Erythroblast (primary cell): ENCODE measurements at regions not wholly inside any gene's neighbourhood (a gene's known extent, or its start where the extent isn't known, plus 50 kb on each side); places are given as distances from the start of the nearest gene placed in this dataset.

Experiments
- GATA1 ChIP-seq: IDR thresholded peaks from 2 replicates; pipeline ENCODE4 v1.6.1; 2011; ENCODE audit warnings: low read depth, mild to moderate bottlenecking, control low read depth, low read length, moderate library complexity
- POLR2A ChIP-seq: IDR thresholded peaks from 2 replicates; pipeline ENCODE4 v1.6.1; 2011; ENCODE audit warnings: mild to moderate bottlenecking, low read length

DNA sequence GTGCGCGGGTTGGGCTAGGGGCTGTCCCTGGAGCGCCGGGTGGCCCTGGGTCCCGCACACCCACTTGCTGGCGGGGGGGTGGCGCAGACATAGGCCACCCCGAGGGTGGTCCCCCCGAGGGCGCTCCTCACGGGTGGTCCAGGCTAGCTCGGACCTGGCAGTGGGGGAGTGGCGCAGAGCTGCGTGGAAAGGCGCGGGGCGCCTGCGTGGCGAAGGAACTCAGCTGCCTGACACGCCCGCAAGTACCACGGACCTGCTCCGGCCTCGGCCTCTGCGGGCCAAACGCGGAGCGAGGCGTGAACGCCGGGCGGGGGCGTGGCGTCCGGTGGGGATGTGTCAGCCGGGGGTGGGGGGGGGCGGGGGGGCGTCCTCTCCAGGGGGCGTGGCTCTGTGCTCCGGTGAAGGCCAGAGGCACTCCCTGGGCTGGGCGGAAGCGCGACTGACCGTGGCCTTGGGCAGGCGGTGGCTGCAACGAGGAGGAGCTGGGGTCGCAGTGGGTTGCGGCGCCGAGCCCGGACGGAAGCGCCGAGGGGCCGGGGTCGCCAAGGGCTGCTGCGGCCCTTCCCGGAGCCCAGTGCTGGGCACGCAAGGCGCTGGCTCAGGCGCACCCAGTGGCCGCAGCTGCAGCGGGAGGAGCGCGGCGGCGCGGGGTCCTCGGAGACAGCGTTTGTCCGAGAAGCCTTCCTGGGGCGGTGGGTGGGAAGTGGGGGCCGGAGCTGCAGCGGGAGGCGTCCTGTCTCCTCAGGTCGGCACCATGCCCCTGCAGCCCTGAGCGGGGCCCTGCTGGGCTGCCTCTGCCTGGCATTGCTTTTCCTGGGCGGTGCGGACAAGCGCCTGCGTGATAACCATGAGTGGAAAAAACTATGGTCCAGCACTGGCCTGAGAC lies 58.9 kb upstream of the NUPR2 start:
- no peak for TF ChIP-seq POLR2A
- TF ChIP-seq GATA1, result no peak
